HG03108 (cell line): ENCODE measurements at regions not wholly inside any gene's neighbourhood (a gene's known extent, or its start where the extent isn't known, plus 50 kb on each side); places are given as distances from the start of the nearest gene placed in this dataset.
"Not testable (repeated sequence)": the region's sequence is repeated elsewhere in the genome, so short reads cannot be mapped to it uniquely, and the experiment has no call there.

Experiments
- ATAC-seq: cut with Tn5 transposase; IDR thresholded peaks from one replicate; pipeline ENCODE4 v1.9.1; 2021; ENCODE audit warnings: moderate library complexity; ENCODE audit not compliant: unreplicated experiment

DNA sequence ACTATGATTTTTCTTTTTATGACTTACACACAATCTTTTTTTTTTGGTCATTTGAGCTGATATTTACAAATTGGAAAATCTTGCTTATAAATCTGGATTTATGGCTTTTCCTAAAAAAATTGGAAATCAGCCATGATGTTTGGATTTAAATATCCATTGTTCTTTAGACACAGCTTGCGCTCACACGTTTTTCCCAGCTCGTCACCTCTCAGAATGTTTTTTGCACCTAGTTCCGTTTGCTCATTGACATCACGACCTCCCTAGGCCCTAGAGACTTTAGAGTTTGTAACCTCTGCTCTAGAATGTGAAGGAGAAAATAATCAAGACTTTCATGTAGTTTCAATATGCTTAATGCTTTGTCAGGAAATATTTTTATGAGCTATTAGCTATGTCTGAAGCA is 930.5 kb downstream of the TLE4 start:
- ATAC-seq = no peak

- no peak for ATAC-seq
Measured at GRCh38 chr9:80501635-80502034, 929.9 kb downstream of the TLE4 start.

DNA sequence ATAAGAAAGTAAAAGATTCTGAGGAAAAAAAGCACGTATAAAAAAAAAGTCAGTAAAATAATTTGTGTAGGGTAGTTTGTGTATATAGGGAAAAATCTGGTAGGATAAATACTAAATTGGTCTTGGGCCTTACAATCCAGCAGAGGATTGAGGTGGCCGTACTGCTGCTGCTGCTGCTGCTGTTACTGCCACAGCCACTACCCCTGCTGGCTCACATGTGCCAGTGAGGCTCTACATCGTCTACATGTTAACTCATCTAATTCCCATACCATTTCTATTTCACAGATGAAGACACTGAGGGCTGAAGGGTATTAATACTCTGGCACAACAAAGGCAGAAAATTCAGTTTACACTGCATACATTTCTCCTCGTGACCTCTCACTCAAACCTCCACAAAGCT is 928.5 kb downstream of the TLE4 start:
- ATAC-seq = no peak

DNA sequence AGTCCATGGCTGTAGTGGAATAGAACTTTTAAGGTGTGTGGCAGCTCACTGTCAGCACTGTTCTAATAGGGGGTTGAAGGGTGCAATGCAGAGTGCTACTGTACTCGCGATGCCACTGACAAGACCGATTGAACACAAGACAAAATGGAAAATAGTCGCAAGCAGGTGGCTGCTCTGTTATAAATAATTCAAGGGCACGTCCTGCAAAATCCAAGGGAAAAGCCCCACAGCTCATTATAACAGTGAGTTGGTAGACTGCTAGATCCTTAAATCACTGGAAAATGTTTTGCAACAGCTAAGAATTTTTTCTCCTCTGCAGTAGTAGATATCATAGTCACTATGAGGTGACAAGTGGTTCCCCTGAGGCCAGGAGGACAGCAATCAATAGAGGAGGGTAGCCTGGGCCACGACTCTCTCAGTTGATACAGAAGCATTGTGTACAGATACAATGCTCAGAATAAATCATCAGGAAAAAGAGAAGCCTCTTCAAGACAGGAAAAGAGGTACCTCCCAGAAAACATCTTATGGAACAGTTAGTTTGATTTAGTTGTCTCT is 926.3 kb downstream of the TLE4 start:
- no peak for ATAC-seq

DNA sequence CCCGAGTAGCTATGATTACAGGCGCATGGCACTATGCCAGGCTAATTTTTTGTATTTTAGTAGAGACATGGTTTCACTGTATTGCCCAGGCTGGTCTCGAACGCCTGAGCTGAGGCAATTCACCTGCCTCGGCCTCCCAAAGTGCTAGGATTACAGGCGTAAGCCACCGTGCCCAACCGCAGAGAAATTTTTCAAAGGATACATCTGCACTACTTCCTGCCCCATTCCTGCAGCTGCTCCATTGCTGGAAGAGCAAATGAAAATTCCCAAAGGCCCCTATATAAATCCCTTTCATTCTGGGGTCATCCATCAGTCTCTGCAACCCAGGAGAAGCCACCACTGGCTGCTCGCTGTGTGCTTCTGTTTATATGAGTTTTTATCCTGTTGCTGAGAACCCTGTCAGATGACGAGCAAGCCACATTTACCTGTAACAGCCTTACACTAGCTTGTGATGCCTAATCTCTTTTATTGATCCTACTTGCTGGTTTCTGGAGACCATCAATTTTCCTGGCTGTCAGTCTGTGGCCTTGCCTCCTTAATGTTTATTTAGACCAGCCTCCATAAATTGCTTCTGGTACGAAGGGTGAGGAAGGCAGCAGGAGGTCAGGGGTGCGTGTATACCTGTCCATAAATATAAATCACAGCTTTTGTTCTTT is 925.3 kb downstream of the TLE4 start:
- no peak for ATAC-seq

DNA sequence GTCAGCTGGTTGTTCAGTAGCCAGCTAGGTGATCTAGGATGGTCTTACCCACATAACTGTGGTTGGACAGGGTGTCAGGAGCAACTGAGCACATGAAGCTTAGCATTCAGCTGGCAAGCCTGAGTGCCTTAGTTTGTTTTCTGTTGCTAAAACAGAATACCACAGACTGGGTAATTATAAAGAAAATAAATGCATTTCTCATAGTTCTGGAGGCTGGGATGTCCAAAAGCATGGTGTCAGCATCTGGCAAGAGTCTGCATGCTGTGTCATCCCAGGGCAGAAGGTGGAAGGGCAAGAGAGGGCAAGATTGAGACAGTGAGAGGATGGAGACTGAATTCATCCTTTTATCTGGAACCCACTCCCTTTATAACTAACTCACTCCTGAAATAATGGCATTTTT is 921.5 kb downstream of the TLE4 start:
- ATAC-seq = no peak

- no peak for ATAC-seq
Measured at GRCh38 chr9:80492221-80492620, 920.5 kb downstream of the TLE4 start.

GRCh38 chr9:80491086-80491696 is 919.4 kb downstream of the TLE4 start:
- no peak for ATAC-seq

GRCh38 chr9:80489329-80489728 is 917.6 kb downstream of the TLE4 start:
- ATAC-seq = no peak

DNA sequence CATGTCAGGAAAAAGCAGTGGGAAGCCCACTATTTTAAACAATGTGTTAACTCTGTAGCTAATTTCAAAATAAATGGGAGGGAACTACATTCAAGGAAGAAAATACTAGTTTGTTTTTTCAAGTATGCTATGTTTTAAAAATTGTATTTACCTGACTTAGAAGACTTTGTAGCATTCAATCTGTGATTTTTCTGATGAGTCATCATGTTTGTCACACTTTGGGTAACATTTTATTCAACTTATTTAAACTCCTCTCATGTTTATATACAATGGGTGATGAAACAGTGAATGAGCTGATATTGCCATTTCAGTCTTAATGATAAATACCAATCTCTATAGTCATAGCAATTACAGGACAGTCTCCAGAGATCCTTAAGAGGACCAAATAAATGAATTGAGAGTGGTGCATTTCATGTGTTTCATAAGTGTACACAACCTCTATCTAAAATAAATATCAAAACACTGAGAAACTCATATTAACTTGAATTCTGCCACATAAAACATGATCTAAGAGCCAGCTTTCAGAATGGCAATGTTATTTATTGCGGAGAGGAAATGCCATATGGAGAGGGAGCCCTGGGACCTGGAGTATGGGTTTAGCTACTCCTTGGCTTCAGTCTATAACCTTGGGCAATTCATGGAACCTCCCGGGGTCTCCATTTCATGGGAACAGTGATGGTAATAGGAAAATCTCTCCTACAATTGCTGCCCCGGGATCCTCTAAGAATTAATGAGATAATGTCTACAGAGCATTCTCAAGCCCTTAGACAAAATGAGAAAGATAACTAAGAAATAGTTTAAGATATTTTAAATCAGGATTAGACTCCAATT is 913.9 kb downstream of the TLE4 start:
- no peak for ATAC-seq

DNA sequence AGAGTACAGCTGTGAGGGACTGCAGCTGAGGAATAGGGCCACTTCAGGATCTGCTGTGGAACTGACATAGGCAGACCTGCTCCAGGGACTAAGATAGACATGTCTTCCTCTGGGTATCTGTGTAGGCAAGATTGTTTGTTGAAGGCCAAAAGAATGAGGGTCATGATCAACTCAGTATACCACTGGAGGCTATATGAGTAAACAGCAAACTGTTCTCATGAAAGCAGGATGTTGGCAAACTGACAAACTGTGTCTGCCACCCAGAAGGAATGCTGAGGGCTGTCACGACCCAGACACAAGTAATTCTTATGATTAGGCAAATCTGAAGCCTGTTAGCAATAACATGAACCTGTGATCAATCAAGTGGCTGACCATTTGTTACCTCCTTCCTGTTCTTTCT is 910.5 kb downstream of the TLE4 start:
- not testable (repeated sequence) for ATAC-seq

GRCh38 chr9:80467632-80468031 is 895.9 kb downstream of the TLE4 start:
- no peak for ATAC-seq

DNA sequence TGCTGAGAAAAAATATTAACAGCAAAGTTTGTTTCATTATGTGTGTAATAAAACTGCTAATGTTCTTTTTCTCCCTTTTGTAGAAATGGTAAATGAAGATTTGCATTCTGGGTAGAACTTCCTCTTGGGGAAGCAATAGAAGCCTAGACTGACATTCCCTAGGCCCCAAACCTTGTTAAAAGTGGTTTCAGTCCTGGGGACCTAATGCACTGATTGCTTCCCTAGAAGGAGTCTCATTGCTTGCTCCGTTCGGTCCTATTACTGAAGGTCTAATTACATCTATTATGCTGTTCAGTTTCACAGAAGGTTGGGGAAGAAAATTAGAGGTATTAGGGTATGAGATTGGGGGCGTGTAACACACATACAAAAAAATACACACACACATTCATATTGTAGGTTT is 893.8 kb downstream of the TLE4 start:
- ATAC-seq = no peak

DNA sequence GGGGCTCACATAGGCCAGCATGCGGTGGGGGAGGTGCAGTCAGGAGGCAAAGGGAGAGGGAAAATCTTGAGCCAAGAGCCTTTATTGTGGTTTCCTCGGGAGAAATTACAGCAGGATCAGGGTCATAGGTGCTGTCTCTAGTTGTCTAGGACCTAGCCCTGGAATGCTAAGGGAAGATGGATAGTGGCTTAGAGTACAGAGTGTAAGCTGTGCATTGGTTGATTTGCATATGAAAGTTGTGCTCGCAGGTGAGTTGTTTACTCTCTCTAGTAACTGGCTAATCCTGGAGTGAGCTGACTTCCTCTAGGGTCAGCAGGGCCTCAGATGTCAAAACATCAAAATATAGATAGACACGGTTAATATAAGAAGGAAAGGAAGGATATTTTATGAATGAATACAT is 877.7 kb downstream of the TLE4 start:
- ATAC-seq = no peak

GRCh38 chr9:80448996-80449395 is 877.2 kb downstream of the TLE4 start:
- ATAC-seq = no peak

GRCh38 chr9:80447876-80448275 is 876.1 kb downstream of the TLE4 start:
- ATAC-seq = no peak

- ATAC-seq = no peak
Measured at GRCh38 chr9:80440724-80441123, 869.0 kb downstream of the TLE4 start.

DNA sequence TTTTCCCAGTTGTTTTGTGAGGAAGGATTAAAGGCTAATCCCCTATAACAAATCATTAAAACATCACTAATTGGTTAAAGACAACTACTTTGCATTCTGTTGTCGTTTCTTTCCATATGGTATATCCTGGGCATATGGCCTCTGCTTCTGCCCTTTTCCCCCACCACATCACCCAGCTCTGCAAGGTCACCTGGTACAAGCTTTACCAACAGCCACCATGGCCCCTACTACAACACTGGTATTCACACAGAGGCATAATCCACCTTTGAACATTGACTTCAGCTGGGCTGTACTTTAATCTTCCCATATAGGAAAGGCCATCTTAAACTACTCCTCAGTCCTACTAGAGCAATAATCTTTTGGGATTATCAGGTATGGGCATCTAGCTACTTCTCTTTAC is 866.1 kb downstream of the TLE4 start:
- no peak for ATAC-seq

- no peak for ATAC-seq
Measured at GRCh38 chr9:80437091-80437640, 865.4 kb downstream of the TLE4 start.

- no peak for ATAC-seq
Measured at GRCh38 chr9:80435591-80435990, 863.8 kb downstream of the TLE4 start.

GRCh38 chr9:80426992-80427391 is 855.2 kb downstream of the TLE4 start:
- ATAC-seq = no peak
